HepG2 (cell line): ENCODE measurements at regions not wholly inside any gene's neighbourhood (a gene's known extent, or its start where the extent isn't known, plus 50 kb on each side); places are given as distances from the start of the nearest gene placed in this dataset.

Source experiments
- ATAC-seq: fragments of 200-7000 bp; cut with Tn5 transposase; 3 replicates; pipeline ENCODE4 v1.9.1; 2020; ENCODE audit warnings: mild to moderate bottlenecking, moderate library complexity
- BruUV-seq: library from RNA; stranded (reverse); fragments of 400-500 nt; replicated peaks from 2 replicates; lab custom pipeline; 2021; lab: Mats Ljungman, UMichigan
- CTCF ChIA-PET: fragments of 300-600 bp; formaldehyde crosslinking; extraction: SDS; loops from one replicate; lab custom pipeline; 2021; ENCODE audit warnings: low total read pairs, inconsistent platforms, low intra/inter-chr PET ratio; lab: Yijun Ruan, JAX
- POLR2A ChIA-PET: fragments of 350-600 bp; sonication (Branson Sonifier 250); formaldehyde crosslinking; loops from one replicate; lab custom pipeline; 2020; ENCODE audit warnings: antibody characterized with exemption, inconsistent platforms; lab: Yijun Ruan, JAX
- DNase-seq: peaks from one replicate; pipeline ENCODE4 v3.0.0-alpha.2; 2015; ENCODE audit warnings: low spot score
- FAIRE-seq: peaks from 3 replicates; lab custom pipeline; 2011; peaks lifted over from hg19 to GRCh38; lab: Jason Lieb, UNC
- H2AFZ ChIP-seq: one replicate; pipeline ENCODE4 v1.6.1; 2011; ENCODE audit warnings: low read length, inconsistent platforms
- H3K27ac ChIP-seq: fragments of 300-600 bp; 3 replicates; pipeline ENCODE4 v1.8.0; 2011; ENCODE audit warnings: mixed run types, mild to moderate bottlenecking, mixed read lengths, low read length, inconsistent platforms; ENCODE audit not compliant: insufficient read depth; ENCODE audit errors: extremely low read length
- H3K27me3 ChIP-seq, 2 experiments: fragments of 200-600 bp in 1 of 2; 2 replicates in 1 of 2; 3 replicates in 1 of 2; pipeline versions ENCODE4 v1.6.0 to v1.8.0; 2011; ENCODE audit warnings: low read length in 2 of 2, mild to moderate bottlenecking in 2 of 2, moderate library complexity in 2 of 2, inconsistent platforms in 1 of 2; ENCODE audit not compliant: insufficient read depth in 2 of 2, control insufficient read depth in 1 of 2
- H3K36me3 ChIP-seq, 2 experiments: fragments of 200-600 bp in 1 of 2; replicated peaks in 1 of 2; 2 replicates in 1 of 2; 3 replicates in 1 of 2; pipeline versions ENCODE4 v1.5.1 to v1.8.0; 2011; ENCODE audit warnings: low read length in 2 of 2, inconsistent platforms in 1 of 2; ENCODE audit not compliant: insufficient read depth in 2 of 2, control insufficient read depth in 1 of 2
- H3K4me1 ChIP-seq: 2 replicates; pipeline ENCODE4 v1.5.1; 2012; ENCODE audit warnings: low read length, inconsistent platforms; ENCODE audit not compliant: insufficient read depth
- H3K4me2 ChIP-seq: 2 replicates; pipeline ENCODE4 v1.6.0; 2011; ENCODE audit warnings: low read depth, low read length, inconsistent platforms
- H3K4me3 ChIP-seq, 3 experiments: fragments of 200-600 bp in 1 of 3; sonication (generic), shearing (Covaris generic) in 1 of 3; replicated peaks in 1 of 3; 2 replicates each; pipeline ENCODE4 v1.5.1; 2011 to 2016; ENCODE audit warnings: low read length in 3 of 3, inconsistent platforms in 2 of 3, low read depth in 2 of 3, mild to moderate bottlenecking in 2 of 3, control low read depth in 1 of 3, mixed read lengths in 1 of 3; ENCODE audit not compliant: insufficient read depth in 1 of 3
- H3K79me2 ChIP-seq: one replicate; pipeline ENCODE4 v1.6.1; 2011; ENCODE audit warnings: low read length, inconsistent platforms; ENCODE audit not compliant: insufficient read depth
- H3K9ac ChIP-seq: 2 replicates; pipeline ENCODE4 v1.6.0; 2011; ENCODE audit warnings: mild to moderate bottlenecking, low read depth, low read length, inconsistent platforms; ENCODE audit not compliant: insufficient read depth
- H3K9me3 ChIP-seq: 2 replicates; pipeline ENCODE4 v1.5.1; 2012; ENCODE audit warnings: mild to moderate bottlenecking, low read length
- H4K20me1 ChIP-seq: 2 replicates; pipeline ENCODE4 v1.6.0; 2011; ENCODE audit warnings: inconsistent platforms, mild to moderate bottlenecking, low read length, moderate library complexity; ENCODE audit not compliant: insufficient read depth
- FIP1L1 ChIP-seq: fragments of 200-400 bp; formaldehyde crosslinking; IDR thresholded peaks from 2 replicates; pipeline ENCODE4 v1.6.1; 2018; ENCODE audit warnings: low read depth, mild to moderate bottlenecking, low read length, moderate library complexity, borderline replicate concordance; ENCODE audit not compliant: insufficient read depth
- GLI4 ChIP-seq: sonication (generic); formaldehyde crosslinking; IDR thresholded peaks from 2 replicates; pipeline ENCODE4 v1.5.1; 2020; ENCODE audit warnings: missing genetic modification reagents, mild to moderate bottlenecking, moderate library complexity, borderline replicate concordance
- GPN1 ChIP-seq: sonication (generic); formaldehyde crosslinking; IDR thresholded peaks from 2 replicates; pipeline ENCODE4 v1.5.1; 2020; ENCODE audit warnings: missing genetic modification reagents, borderline replicate concordance
- IRX3 ChIP-seq: sonication (generic); formaldehyde crosslinking; IDR thresholded peaks from 2 replicates; pipeline ENCODE4 v1.8.1; 2023; ENCODE audit warnings: mild to moderate bottlenecking, low read depth, missing genetic modification reagents, borderline replicate concordance
- MAFF ChIP-seq: IDR thresholded peaks from 2 replicates; pipeline ENCODE4 v1.6.1; 2011; ENCODE audit warnings: low read depth, low read length, improper control_type of control experiment
- MEIS2 ChIP-seq: sonication (generic); formaldehyde crosslinking; IDR thresholded peaks from 2 replicates; pipeline ENCODE4 v1.9.0; 2021; ENCODE audit warnings: mild to moderate bottlenecking, missing genetic modification reagents
- ZNF17 ChIP-seq: sonication (generic); formaldehyde crosslinking; IDR thresholded peaks from 2 replicates; pipeline ENCODE4 v1.5.0; 2020; ENCODE audit warnings: mild to moderate bottlenecking, missing genetic modification reagents
- ZNF451 ChIP-seq: sonication (generic); formaldehyde crosslinking; IDR thresholded peaks from 2 replicates; pipeline ENCODE4 v1.5.0; 2020; ENCODE audit warnings: mild to moderate bottlenecking, missing genetic modification reagents
- ZNF557 ChIP-seq: sonication (generic); formaldehyde crosslinking; IDR thresholded peaks from 2 replicates; pipeline ENCODE4 v1.4.0; 2020; ENCODE audit warnings: missing genetic modification reagents
- ZNF597 ChIP-seq: sonication (generic); formaldehyde crosslinking; IDR thresholded peaks from 2 replicates; pipeline ENCODE4 v1.5.0; 2020; ENCODE audit warnings: missing genetic modification reagents
- ZNF720 ChIP-seq: sonication (generic); formaldehyde crosslinking; IDR thresholded peaks from 2 replicates; pipeline ENCODE4 v1.4.0; 2020; ENCODE audit warnings: missing genetic modification reagents
- ZNF784 ChIP-seq: sonication (generic); formaldehyde crosslinking; IDR thresholded peaks from 2 replicates; pipeline ENCODE4 v1.5.1; 2020; ENCODE audit warnings: missing genetic modification reagents, mild to moderate bottlenecking, borderline replicate concordance
- WGBS: methylation state at CpG from one replicate; pipeline ENCODE4 v1.1.6; 2017; ENCODE audit warnings: low lambda C conversion rate; 5-methylcytosine and 5-hydroxymethylcytosine counted together
- in situ Hi-C: cut with HindIII; loops from 2 replicates; pipeline ENCODE4 v1.10.0; 2017; ENCODE audit warnings: low pct_unique_long_range_greater_than_20kb; ENCODE audit not compliant: extremely low pct_ligation_motif_present
- intact Hi-C: fragments of 100-400 bp; cut with micrococcal nuclease; formaldehyde crosslinking; loops from one replicate; pipeline ENCODE4 v1.10.0; 2022; ENCODE audit not compliant: unreplicated experiment

- Histone ChIP-seq H4K20me1 (no peaks in the 10 kb centered on the region), H3K27ac (no peak overlapping the region), H2AFZ (no peak overlapping the region), H3K4me2 (no peak overlapping the region), H3K4me3 (no peak overlapping the region), H3K79me2 (no peaks in the 10 kb centered on the region), H3K9ac (no peak overlapping the region), H3K36me3 (no peaks in the 10 kb centered on the region), H3K9me3 (no peaks in the 10 kb centered on the region), H3K4me1 (peaks cover 4% of the 10 kb centered on the region), H3K27me3 (no peaks in the 10 kb centered on the region)
- no TSS peak for BruUV-seq
- intact Hi-C loops (no loop called here), in situ Hi-C loops (no loop called here)
- DNase-seq: no peak
- ATAC-seq: no peak
- ChIA-PET CTCF (no interaction called here), POLR2A (no interaction called here)
- FAIRE-seq: no peak
- TF ChIP-seq MEIS2 (CRISPR knock-in tag): no peak
- no peak for TF ChIP-seq ZNF17 (CRISPR knock-in tag)
- no peak for TF ChIP-seq FIP1L1
- TF ChIP-seq ZNF597 (CRISPR knock-in tag): no peak
- no peak for TF ChIP-seq ZNF557
These were observed 701.6 kb downstream of the KCNA4 start for GRCh38 chr11:29315275-29315674.

- ATAC-seq (no peak), FAIRE-seq (no peak), DNase-seq (no peak)
- Histone ChIP-seq H4K20me1 (no peaks in the 10 kb centered on the region), H2AFZ (no peak overlapping the region), H3K4me1 (no peaks in the 10 kb centered on the region), H3K4me2 (no peak overlapping the region), H3K9ac (no peak overlapping the region), H3K4me3 (no peak overlapping the region), H3K79me2 (no peaks in the 10 kb centered on the region), H3K9me3 (no peaks in the 10 kb centered on the region), H3K36me3 (no peaks in the 10 kb centered on the region), H3K27ac (no peak overlapping the region), H3K27me3 (no peaks in the 10 kb centered on the region)
- in situ Hi-C loops (no loop called here), intact Hi-C loops (no loop called here)
- no peak for TF ChIP-seq ZNF720 (CRISPR knock-in tag)
- TF ChIP-seq ZNF784 (CRISPR knock-in tag): no peak
- no peak for TF ChIP-seq MAFF
- TF ChIP-seq IRX3 (CRISPR knock-in tag): no peak
- TF ChIP-seq ZNF451 (CRISPR knock-in tag): no peak
- no peak for TF ChIP-seq GPN1 (CRISPR knock-in tag)
- no peak for TF ChIP-seq GLI4 (CRISPR knock-in tag)
- no TSS peak for BruUV-seq
- POLR2A ChIA-PET: interaction anchor here (0.6 kb wide), 1 partner anchor 16 kb away, joined by 3 read pairs; no protein-coding TSS in a partner anchor
- CTCF ChIA-PET: no interaction called here
- 17% methylated on average over 1 of the region's 1 CpG for WGBS
These were observed 702.6 kb downstream of the KCNA4 start for GRCh38 chr11:29314211-29314610.
